ENCODE measurements at regions not wholly inside any gene's neighbourhood (a gene's known extent, or its start where the extent isn't known, plus 50 kb on each side); places are given as distances from the start of the nearest gene placed in this dataset.

GRCh38 chr20:7078804-7079203 is 311.3 kb downstream of the BMP2 start (continued):
- TF ChIP-seq EZH2 (IDR thresholded peaks at IDR 0.05; ENCODE audit: low read depth, unreplicated experiment) (no peak), CTCF (conservative IDR thresholded peaks at IDR 0.05; ENCODE audit: low read depth in 2 of 2) (no peak), NANOG (IDR thresholded peaks at IDR 0.05; ENCODE audit: borderline replicate concordance) (no peak), STAT1 (IDR thresholded peaks at IDR 0.05; ENCODE audit: unreplicated experiment) (no peak)

DNA sequence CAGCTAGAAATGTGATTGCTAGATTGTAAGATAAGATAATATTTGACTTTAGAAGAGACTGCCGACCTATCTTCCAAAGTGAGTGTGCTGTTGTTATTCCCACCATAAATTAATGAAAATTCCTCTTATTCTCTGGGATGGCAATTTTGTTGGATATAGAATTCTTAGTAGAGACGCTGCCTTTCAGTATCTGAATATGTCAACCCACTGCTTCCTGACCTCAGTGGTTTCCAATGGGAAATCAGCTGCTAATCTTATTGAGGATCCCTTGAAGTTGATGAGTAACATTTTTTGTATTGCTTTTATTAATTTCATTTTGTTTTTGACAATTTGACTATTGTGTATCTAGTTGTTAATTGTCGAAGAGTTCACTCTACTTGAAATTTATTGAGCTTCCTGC is 313.0 kb downstream of the BMP2 start:
- Histone ChIP-seq H2AFZ (no peak overlapping the region), H3K79me2 (replicated peaks; ENCODE audit: insufficient read depth) (no peaks in the 10 kb centered on the region), H3K4me3 (no peak overlapping the region), H3K27me3 (ENCODE audit: insufficient read depth) (no peaks in the 10 kb centered on the region), H3K27ac (ENCODE audit: low read depth) (no peak overlapping the region), H3K9me2 (ENCODE audit: insufficient read depth) (no peaks in the 10 kb centered on the region), H3K36me3 (ENCODE audit: insufficient read depth) (no peaks in the 10 kb centered on the region), H3K4me2 (no peak overlapping the region), H4K20me1 (replicated peaks; ENCODE audit: insufficient read depth) (no peaks in the 10 kb centered on the region), H3F3A (replicated peaks; ENCODE audit: low read depth) (no peaks in the 10 kb centered on the region), H3K4me1 (ENCODE audit: insufficient read depth) (no peaks in the 10 kb centered on the region)
- Mint-ChIP-seq H3K36me3 (ENCODE audit: low read depth) (no peaks in the 10 kb centered on the region), H3K4me1 (no peaks in the 10 kb centered on the region), H3K9me3 (no peaks in the 10 kb centered on the region), H3K27me3 (ENCODE audit: insufficient read depth, low read depth, poor library complexity) (no peaks in the 10 kb centered on the region), H3K4me3 (no peak overlapping the region), H3K27ac (no peak overlapping the region)
- TF ChIP-seq EZH2phosphoT487 (IDR thresholded peaks at IDR 0.05; ENCODE audit: unreplicated experiment) (no peak), CTCF (conservative IDR thresholded peaks at IDR 0.05; ENCODE audit: low read depth in 2 of 2) (no peak), STAT1 (IDR thresholded peaks at IDR 0.05; ENCODE audit: unreplicated experiment) (no peak), CREB1 (CRISPR knock-in tag; IDR thresholded peaks at IDR 0.05; ENCODE audit: low read depth) (no peak), EZH2 (IDR thresholded peaks at IDR 0.05; ENCODE audit: low read depth, unreplicated experiment) (no peak), POLR2AphosphoS5 (IDR thresholded peaks at IDR 0.05; ENCODE audit: low read depth) (no peak), JUNB (IDR thresholded peaks at IDR 0.05; ENCODE audit: unreplicated experiment) (no peak)
- TF ChIP-seq, protein P1, sequence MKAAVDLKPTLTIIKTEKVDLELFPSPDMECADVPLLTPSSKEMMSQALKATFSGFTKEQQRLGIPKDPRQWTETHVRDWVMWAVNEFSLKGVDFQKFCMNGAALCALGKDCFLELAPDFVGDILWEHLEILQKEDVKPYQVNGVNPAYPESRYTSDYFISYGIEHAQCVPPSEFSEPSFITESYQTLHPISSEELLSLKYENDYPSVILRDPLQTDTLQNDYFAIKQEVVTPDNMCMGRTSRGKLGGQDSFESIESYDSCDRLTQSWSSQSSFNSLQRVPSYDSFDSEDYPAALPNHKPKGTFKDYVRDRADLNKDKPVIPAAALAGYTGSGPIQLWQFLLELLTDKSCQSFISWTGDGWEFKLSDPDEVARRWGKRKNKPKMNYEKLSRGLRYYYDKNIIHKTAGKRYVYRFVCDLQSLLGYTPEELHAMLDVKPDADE (IDR thresholded peaks at IDR 0.05), result no peak
- DNase-seq (ENCODE audit: low spot score) (no peak), ATAC-seq (no peak)

GRCh38 chr20:7085467-7085866 is 318.0 kb downstream of the BMP2 start:
- H3K27me3 Mint-ChIP-seq (ENCODE audit: insufficient read depth, low read depth, poor library complexity), result no peaks in the 10 kb centered on the region
- no peaks in the 10 kb centered on the region for H3K4me1 ChIP-seq (ENCODE audit: insufficient read depth)
- no peaks in the 10 kb centered on the region for H3K9me2 ChIP-seq (ENCODE audit: insufficient read depth)
- no peak overlapping the region for H3K27ac Mint-ChIP-seq
- TF ChIP-seq STAT1 (IDR thresholded peaks at IDR 0.05; ENCODE audit: unreplicated experiment) (no peak), CREB1 (CRISPR knock-in tag; IDR thresholded peaks at IDR 0.05; ENCODE audit: low read depth) (no peak)
- no peaks in the 10 kb centered on the region for H3K79me2 ChIP-seq (replicated peaks; ENCODE audit: insufficient read depth)
- H3F3A ChIP-seq (replicated peaks; ENCODE audit: low read depth), result no peaks in the 10 kb centered on the region
- no peaks in the 10 kb centered on the region for H3K9me3 Mint-ChIP-seq
- no peak overlapping the region for H3K4me3 Mint-ChIP-seq
- H3K36me3 Mint-ChIP-seq (ENCODE audit: low read depth), result no peaks in the 10 kb centered on the region
- H3K27me3 ChIP-seq (ENCODE audit: insufficient read depth), result no peaks in the 10 kb centered on the region
- no peaks in the 10 kb centered on the region for H3K4me1 Mint-ChIP-seq
- no peaks in the 10 kb centered on the region for H3K36me3 ChIP-seq (ENCODE audit: insufficient read depth)
- DNase-seq (ENCODE audit: low spot score) (no peak), ATAC-seq (no peak)
- no peak overlapping the region for H3K27ac ChIP-seq (ENCODE audit: low read depth)
- H2AFZ ChIP-seq, result no peak overlapping the region
- no peak overlapping the region for H3K4me3 ChIP-seq
- no peak overlapping the region for H3K4me2 ChIP-seq
- H4K20me1 ChIP-seq (replicated peaks; ENCODE audit: insufficient read depth), result no peaks in the 10 kb centered on the region

Measured in GM23338 (cell line).